GM12891 (cell line): ENCODE measurements at regions not wholly inside any gene's neighbourhood (a gene's known extent, or its start where the extent isn't known, plus 50 kb on each side); places are given as distances from the start of the nearest gene placed in this dataset.

Experiments used
- DNase-seq: peaks from one replicate; pipeline ENCODE4 v3.0.0; 2011; ENCODE audit warnings: low spot score; ENCODE audit not compliant: insufficient read length
- FAIRE-seq: peaks from 2 replicates; lab custom pipeline; 2011; peaks lifted over from hg19 to GRCh38; lab: Jason Lieb, UNC
- PAX5 ChIP-seq: IDR thresholded peaks from 2 replicates; pipeline ENCODE4 v1.6.1; 2011; ENCODE audit warnings: low read length, moderate library complexity, mild to moderate bottlenecking; ENCODE audit not compliant: insufficient read depth, severe bottlenecking
- POLR2A ChIP-seq: IDR thresholded peaks from 2 replicates; pipeline ENCODE4 v1.6.1; 2011; ENCODE audit warnings: low read depth, low read length, control low read depth
- POLR2AphosphoS5 ChIP-seq: IDR thresholded peaks from 2 replicates; pipeline ENCODE4 v1.6.1; 2011; ENCODE audit warnings: low read depth, low read length, control low read depth
- POU2F2 ChIP-seq: IDR thresholded peaks from 2 replicates; pipeline ENCODE4 v1.6.1; 2011; ENCODE audit warnings: low read depth, mild to moderate bottlenecking, control low read depth, low read length, moderate library complexity
- SPI1 ChIP-seq: IDR thresholded peaks from 2 replicates; pipeline ENCODE4 v1.6.1; 2011; ENCODE audit warnings: low read depth, low read length, control low read depth
- TAF1 ChIP-seq: IDR thresholded peaks from 2 replicates; pipeline ENCODE4 v1.6.1; 2011; ENCODE audit warnings: low read depth, low read length, control low read depth

GRCh38 chr5:2887481-2888348 lies 136.2 kb upstream of the IRX2 start:
- no peak for FAIRE-seq
- DNase-seq, result no peak

DNA sequence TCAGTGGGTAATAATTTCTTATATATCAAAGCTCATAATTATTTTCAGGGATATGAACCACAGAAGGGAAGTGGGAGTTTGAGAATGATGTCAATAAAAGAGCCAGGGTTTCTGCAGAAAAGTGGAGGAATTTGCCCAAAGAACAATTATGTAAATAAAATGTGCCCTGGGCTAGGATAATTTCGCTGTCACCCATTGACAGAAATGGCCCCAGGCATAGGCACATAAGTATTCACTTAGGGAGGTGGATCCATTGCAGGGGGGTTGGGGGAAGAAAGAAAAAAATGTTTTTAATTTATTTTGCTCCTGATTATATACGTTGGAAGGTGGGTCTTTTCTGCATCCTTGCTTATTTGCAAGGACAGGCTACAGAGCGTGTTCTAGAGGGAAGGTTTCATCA lies 135.1 kb upstream of the IRX2 start:
- FAIRE-seq, result no peak
- no peak for DNase-seq

More at GRCh38 chr5:2887481-2888348, 136.2 kb upstream of the IRX2 start:
- TF ChIP-seq POU2F2 (no peak), PAX5 (no peak), POLR2A (no peak), TAF1 (no peak), POLR2AphosphoS5 (no peak), SPI1 (no peak)

DNA sequence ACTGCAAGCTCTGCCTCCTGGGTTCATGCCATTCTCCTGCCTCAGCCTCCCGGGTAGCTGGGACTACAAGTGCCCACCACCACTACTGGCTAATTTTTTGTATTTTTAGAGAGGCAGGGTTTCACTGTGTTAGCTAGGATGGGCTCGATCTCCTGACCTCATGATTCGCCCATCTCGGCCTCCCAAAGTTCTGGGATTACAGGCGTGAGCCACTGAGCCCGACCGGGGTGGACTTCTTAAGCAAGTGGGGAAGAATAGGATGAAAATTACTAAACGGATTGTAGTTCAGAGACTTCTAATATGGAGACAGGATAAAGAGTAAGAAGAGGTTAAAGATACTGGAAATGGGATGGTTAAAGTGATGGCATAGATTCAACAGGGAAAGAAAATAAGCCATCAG lies 132.3 kb upstream of the IRX2 start:
- DNase-seq (no peak), FAIRE-seq (no peak)
- no peak for TF ChIP-seq POU2F2
- no peak for TF ChIP-seq POLR2AphosphoS5
- no peak for TF ChIP-seq SPI1
- no peak for TF ChIP-seq TAF1
- no peak for TF ChIP-seq PAX5
- TF ChIP-seq POLR2A, result no peak

More for the DNA sequence above, 135.1 kb upstream of the IRX2 start:
- TF ChIP-seq POLR2A (no peak), POU2F2 (no peak), TAF1 (no peak), POLR2AphosphoS5 (no peak)

DNA sequence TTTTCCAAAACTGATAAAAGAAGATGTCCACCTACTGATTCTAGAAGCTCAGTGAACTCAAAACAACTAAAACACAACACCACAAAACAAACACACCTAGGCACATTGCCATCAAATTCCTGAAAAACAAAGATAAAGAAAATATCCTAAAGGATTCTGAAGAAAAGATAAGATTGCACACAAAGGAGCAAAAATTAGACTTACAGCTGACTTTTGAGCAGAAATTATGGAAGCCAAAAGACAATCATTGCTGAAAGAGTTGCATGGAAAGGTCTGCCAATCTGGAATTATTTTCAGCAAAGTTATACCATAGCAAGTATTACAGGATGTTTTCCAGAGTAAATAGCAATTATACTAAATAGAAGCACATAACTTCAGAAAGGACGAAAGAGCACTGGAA lies 128.2 kb upstream of the IRX2 start:
- TF ChIP-seq POLR2A, result no peak

DNA sequence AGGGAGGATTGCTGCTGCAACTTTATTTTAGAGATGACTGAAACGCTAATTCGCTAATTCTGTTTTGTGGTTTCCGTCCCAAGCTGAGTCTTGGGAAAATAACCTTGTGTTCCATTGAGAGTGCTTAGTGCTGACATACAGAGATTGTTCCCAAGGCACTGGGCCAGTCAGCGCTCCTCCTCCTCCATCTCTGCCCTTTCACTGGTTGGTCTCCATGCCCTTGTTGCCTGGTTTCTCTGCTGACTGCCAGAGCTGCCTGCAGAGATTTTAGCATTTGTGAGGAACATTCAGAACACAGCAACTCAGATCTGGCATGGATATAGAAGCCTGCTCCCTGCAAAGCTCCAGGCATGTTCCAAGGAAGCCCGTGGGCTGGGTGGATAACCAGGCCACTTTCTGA lies 126.0 kb upstream of the IRX2 start:
- TF ChIP-seq POLR2AphosphoS5 (no peak), SPI1 (no peak), TAF1 (no peak), PAX5 (no peak), POLR2A (no peak)
- FAIRE-seq (no peak), DNase-seq (no peak)

More for the DNA sequence above, 128.2 kb upstream of the IRX2 start:
- FAIRE-seq, result no peak
- no peak for DNase-seq

- TF ChIP-seq POLR2AphosphoS5, result no peak
- no peak for TF ChIP-seq POU2F2
- TF ChIP-seq POLR2A, result no peak
- TF ChIP-seq PAX5, result no peak
- no peak for TF ChIP-seq SPI1
- DNase-seq (no peak), FAIRE-seq (no peak)
Measured at GRCh38 chr5:2876183-2876582, 124.7 kb upstream of the IRX2 start.

GRCh38 chr5:2874099-2874498 lies 122.6 kb upstream of the IRX2 start:
- no peak for DNase-seq
- TF ChIP-seq POLR2AphosphoS5 (no peak), POLR2A (no peak), POU2F2 (no peak), PAX5 (no peak), TAF1 (no peak), SPI1 (no peak)
- no peak for FAIRE-seq

DNA sequence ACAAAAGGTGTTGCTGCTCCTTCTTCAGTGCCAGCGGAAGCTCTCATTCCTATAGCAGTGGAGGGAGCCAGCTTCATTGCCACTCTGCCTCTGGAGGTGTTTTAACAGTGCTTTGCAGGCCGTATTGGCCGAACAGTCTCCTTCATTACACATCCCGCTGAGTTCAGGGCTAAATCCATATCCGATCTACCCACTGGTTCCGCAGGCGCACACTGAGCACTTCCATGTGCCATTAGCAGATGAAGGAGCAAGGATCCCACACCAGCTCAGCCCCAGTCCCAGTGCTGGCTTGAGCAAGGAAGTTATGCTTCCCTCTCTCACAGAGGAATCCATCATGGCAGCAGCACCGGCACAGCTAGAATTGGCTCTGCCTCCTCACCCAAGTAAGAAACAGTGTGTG lies 121.2 kb upstream of the IRX2 start:
- TF ChIP-seq TAF1 (no peak), SPI1 (no peak), POLR2A (no peak)
- no peak for DNase-seq
- FAIRE-seq, result no peak

DNA sequence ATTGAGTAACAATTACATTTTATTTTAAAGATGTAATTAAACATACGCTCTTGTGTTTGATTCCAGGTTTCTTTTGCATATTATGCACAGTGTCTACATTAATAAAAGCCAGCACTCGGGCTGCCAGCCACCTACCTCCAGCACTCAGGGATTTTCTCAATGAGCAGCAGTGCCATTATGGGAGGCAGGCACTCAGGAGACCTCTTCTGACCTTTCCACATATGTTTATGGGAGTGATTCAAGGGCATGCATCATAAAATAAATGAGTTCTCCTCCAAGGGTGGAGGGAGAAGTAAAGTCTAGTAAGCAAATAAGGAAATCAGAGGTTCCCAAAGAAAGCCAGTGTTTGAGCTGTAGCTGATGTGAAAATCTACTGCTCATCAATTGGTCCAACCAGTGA lies 119.8 kb upstream of the IRX2 start:
- TF ChIP-seq TAF1, result no peak
- TF ChIP-seq POU2F2, result no peak
- TF ChIP-seq SPI1, result no peak
- no peak for TF ChIP-seq PAX5
- TF ChIP-seq POLR2AphosphoS5, result no peak
- no peak for TF ChIP-seq POLR2A
- no peak for DNase-seq
- no peak for FAIRE-seq

GRCh38 chr5:2869471-2869870 lies 118.0 kb upstream of the IRX2 start:
- DNase-seq (no peak), FAIRE-seq (no peak)
- no peak for TF ChIP-seq SPI1
- TF ChIP-seq POLR2A, result no peak
- TF ChIP-seq POU2F2, result no peak
- TF ChIP-seq POLR2AphosphoS5, result no peak
- no peak for TF ChIP-seq PAX5
- no peak for TF ChIP-seq TAF1
